GM23248 (cell line): ENCODE measurements at regions not wholly inside any gene's neighbourhood (a gene's known extent, or its start where the extent isn't known, plus 50 kb on each side); places are given as distances from the start of the nearest gene placed in this dataset.

Experiments used
- EZH2 ChIP-seq: fragments of 200-600 bp; sonication (generic); IDR thresholded peaks from 2 replicates; pipeline ENCODE4 v1.6.1; 2018; ENCODE audit warnings: antibody characterized with exemption, mild to moderate bottlenecking; ENCODE audit not compliant: insufficient read depth, poor library complexity, severe bottlenecking
- EZH2phosphoT487 ChIP-seq: fragments of 200-600 bp; sonication (generic); IDR thresholded peaks from 2 replicates; pipeline ENCODE4 v1.6.1; 2018; ENCODE audit warnings: antibody characterized with exemption, moderate library complexity, mild to moderate bottlenecking, low read depth; ENCODE audit not compliant: insufficient read depth

- TF ChIP-seq EZH2 (no peak), EZH2phosphoT487 (no peak)
Measured at GRCh38 chr5:25451294-25451693, 806.5 kb upstream of the CDH10 start.
